ENCODE measurements at regions not wholly inside any gene's neighbourhood (a gene's known extent, or its start where the extent isn't known, plus 50 kb on each side); places are given as distances from the start of the nearest gene placed in this dataset.

- TF ChIP-seq, protein P1, sequence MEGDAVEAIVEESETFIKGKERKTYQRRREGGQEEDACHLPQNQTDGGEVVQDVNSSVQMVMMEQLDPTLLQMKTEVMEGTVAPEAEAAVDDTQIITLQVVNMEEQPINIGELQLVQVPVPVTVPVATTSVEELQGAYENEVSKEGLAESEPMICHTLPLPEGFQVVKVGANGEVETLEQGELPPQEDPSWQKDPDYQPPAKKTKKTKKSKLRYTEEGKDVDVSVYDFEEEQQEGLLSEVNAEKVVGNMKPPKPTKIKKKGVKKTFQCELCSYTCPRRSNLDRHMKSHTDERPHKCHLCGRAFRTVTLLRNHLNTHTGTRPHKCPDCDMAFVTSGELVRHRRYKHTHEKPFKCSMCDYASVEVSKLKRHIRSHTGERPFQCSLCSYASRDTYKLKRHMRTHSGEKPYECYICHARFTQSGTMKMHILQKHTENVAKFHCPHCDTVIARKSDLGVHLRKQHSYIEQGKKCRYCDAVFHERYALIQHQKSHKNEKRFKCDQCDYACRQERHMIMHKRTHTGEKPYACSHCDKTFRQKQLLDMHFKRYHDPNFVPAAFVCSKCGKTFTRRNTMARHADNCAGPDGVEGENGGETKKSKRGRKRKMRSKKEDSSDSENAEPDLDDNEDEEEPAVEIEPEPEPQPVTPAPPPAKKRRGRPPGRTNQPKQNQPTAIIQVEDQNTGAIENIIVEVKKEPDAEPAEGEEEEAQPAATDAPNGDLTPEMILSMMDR (IDR thresholded peaks at IDR 0.05), result no peak
- no peak for TF ChIP-seq POLR2A (IDR thresholded peaks at IDR 0.05)
These were observed 84.0 kb downstream of the SPP2 start for GRCh38 chr2:234134496-234134895.
